GM12878 (cell line): ENCODE measurements at regions not wholly inside any gene's neighbourhood (a gene's known extent, or its start where the extent isn't known, plus 50 kb on each side); places are given as distances from the start of the nearest gene placed in this dataset.

Source experiments
- BACH1 ChIP-seq: fragments of 450-650 bp; IDR thresholded peaks from 2 replicates; pipeline ENCODE4 v1.6.1; 2017; ENCODE audit warnings: mild to moderate bottlenecking, borderline replicate concordance
- CBX3 ChIP-seq: fragments of 200-600 bp; sonication (generic); IDR thresholded peaks from 2 replicates; pipeline ENCODE4 v1.6.1; 2016; ENCODE audit warnings: low read depth, borderline replicate concordance
- CHD4 ChIP-seq: fragments of 200-600 bp; sonication (generic); IDR thresholded peaks from 2 replicates; pipeline ENCODE4 v1.6.1; 2016; ENCODE audit warnings: mild to moderate bottlenecking
- CTCF ChIP-seq, 3 experiments: IDR thresholded peaks in 2 of 3; conservative IDR thresholded peaks in 1 of 3; 2 replicates each; pipeline ENCODE4 v1.5.1; 2011; ENCODE audit warnings: low read depth in 3 of 3, low read length in 3 of 3, mild to moderate bottlenecking in 3 of 3, control low read depth in 2 of 3, moderate library complexity in 2 of 3, inconsistent platforms in 1 of 3, mixed read lengths in 1 of 3; ENCODE audit not compliant: control insufficient read depth in 2 of 3, insufficient read depth in 1 of 3; ENCODE audit errors: extremely low read depth in 1 of 3
- EGR1 ChIP-seq, 2 experiments: IDR thresholded peaks; 1 replicate in 1 of 2; 2 replicates in 1 of 2; pipeline ENCODE4 v1.6.1; 2011 to 2012; ENCODE audit warnings: low read depth in 2 of 2, low read length in 2 of 2, borderline replicate concordance in 1 of 2, mild to moderate bottlenecking in 1 of 2, moderate library complexity in 1 of 2
- ELK1 ChIP-seq: IDR thresholded peaks from 2 replicates; pipeline ENCODE4 v1.6.1; 2012; ENCODE audit warnings: low read depth, low read length, improper control_type of control experiment
- EZH2 ChIP-seq: IDR thresholded peaks from 2 replicates; pipeline ENCODE4 v1.6.1; 2012; ENCODE audit warnings: low read depth, mild to moderate bottlenecking, control low read depth, inconsistent platforms, low read length, borderline replicate concordance; ENCODE audit not compliant: control insufficient read depth
- HDAC2 ChIP-seq: fragments of 200-600 bp; sonication (generic); IDR thresholded peaks from 2 replicates; pipeline ENCODE4 v1.6.1; 2017
- KDM1A ChIP-seq: fragments of 200-600 bp; sonication (generic); IDR thresholded peaks from 2 replicates; pipeline ENCODE4 v1.6.1; 2016; ENCODE audit warnings: borderline replicate concordance
- RAD21 ChIP-seq: IDR thresholded peaks from 2 replicates; pipeline ENCODE4 v1.6.1; 2011; ENCODE audit warnings: mild to moderate bottlenecking, low read depth, low read length, moderate library complexity; ENCODE audit not compliant: insufficient read depth
- SIN3A ChIP-seq: IDR thresholded peaks from 2 replicates; pipeline ENCODE4 v1.6.1; 2012; ENCODE audit warnings: low read depth, low read length, improper control_type of control experiment
- SP1 ChIP-seq: IDR thresholded peaks from one replicate; pipeline ENCODE4 v1.6.1; 2011; ENCODE audit warnings: low read depth, low read length
- SPI1 ChIP-seq: IDR thresholded peaks from 2 replicates; pipeline ENCODE4 v1.6.1; 2011; ENCODE audit warnings: low read depth, mild to moderate bottlenecking, low read length, moderate library complexity, borderline replicate concordance; ENCODE audit not compliant: insufficient read depth
- TCF3 ChIP-seq: IDR thresholded peaks from 2 replicates; pipeline ENCODE4 v1.6.1; 2012; ENCODE audit warnings: low read depth, mild to moderate bottlenecking, low read length, borderline replicate concordance; ENCODE audit not compliant: insufficient read depth

- TF ChIP-seq CTCF (IDR thresholded peaks at IDR 0.05 in 2 of 3, conservative IDR thresholded peaks at IDR 0.05 in 1 of 3; ENCODE audit: control insufficient read depth in 2 of 3, extremely low read depth in 1 of 3, insufficient read depth in 1 of 3, low read depth in 3 of 3, low read length in 3 of 3) (no peak), SP1 (no peak), TCF3 (no peak), KDM1A (no peak), CHD4 (no peak), EGR1 (IDR thresholded peaks at IDR 0.05; ENCODE audit: borderline replicate concordance in 1 of 2, low read depth in 2 of 2, low read length in 2 of 2) (no peak), ELK1 (no peak), BACH1 (no peak), HDAC2 (no peak), RAD21 (no peak), EZH2 (no peak), SIN3A (no peak), SPI1 (no peak), CBX3 (no peak)
These were observed 91.1 kb upstream of the SKAP2 start for GRCh38 chr7:26955516-26955915.
